ENCODE measurements at regions not wholly inside any gene's neighbourhood (a gene's known extent, or its start where the extent isn't known, plus 50 kb on each side); places are given as distances from the start of the nearest gene placed in this dataset.

DNA sequence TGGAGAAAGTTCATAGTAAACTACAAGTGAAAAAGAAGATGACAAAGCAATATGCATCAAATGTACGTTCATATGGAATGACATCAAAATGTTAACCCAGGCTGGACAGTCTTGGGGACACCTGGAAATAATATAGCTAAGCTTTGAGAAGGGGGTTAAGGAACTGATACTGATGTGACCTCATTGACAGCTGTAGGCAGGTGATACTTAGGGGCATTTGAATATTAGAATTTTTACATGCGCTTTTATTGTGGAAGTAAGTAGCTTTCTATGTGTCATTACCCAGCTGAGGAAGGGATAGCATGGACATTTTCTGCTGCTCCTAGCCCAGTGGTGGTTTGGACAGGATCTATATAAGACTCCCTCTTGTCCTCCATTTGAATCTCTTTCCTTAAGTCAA lies 299.7 kb downstream of the CWC27 start:
- DNase-seq = no peak

GRCh38 chr5:65070026-65070425 lies 301.3 kb downstream of the CWC27 start:
- DNase-seq = no peak

GRCh38 chr5:65072850-65073249 lies 304.1 kb downstream of the CWC27 start:
- DNase-seq = peak; percentile 22

- no peak for DNase-seq
Measured at GRCh38 chr5:65073250-65073661, 304.5 kb downstream of the CWC27 start.

GRCh38 chr5:65075623-65076250 lies 307.0 kb downstream of the CWC27 start:
- no peak for DNase-seq

GRCh38 chr5:65076251-65076869 lies 307.6 kb downstream of the CWC27 start:
- DNase-seq = no peak

- DNase-seq = no peak
Measured at GRCh38 chr5:65077653-65078052, 308.9 kb downstream of the CWC27 start.

DNA sequence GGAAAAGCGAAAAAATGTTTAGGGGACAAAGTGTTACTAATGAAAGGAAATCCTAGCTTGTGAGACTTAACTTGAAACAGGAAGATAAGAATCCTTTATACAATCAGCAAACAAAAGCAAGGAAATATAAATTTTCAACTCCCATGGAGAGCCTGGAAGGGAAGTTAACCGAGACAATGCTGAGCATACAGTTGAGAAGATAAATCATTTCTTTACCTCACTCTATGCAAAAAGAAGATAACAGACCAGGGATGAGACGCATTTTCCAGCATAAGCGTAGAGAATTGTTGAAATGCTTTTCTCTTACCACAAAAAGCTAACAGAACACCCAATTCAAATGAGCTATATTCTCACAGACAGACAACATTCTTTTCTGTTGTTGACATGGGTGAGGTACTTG lies 309.6 kb downstream of the CWC27 start:
- DNase-seq = no peak

- DNase-seq = no peak
Measured at GRCh38 chr5:65081071-65081470, 312.3 kb downstream of the CWC27 start.

DNA sequence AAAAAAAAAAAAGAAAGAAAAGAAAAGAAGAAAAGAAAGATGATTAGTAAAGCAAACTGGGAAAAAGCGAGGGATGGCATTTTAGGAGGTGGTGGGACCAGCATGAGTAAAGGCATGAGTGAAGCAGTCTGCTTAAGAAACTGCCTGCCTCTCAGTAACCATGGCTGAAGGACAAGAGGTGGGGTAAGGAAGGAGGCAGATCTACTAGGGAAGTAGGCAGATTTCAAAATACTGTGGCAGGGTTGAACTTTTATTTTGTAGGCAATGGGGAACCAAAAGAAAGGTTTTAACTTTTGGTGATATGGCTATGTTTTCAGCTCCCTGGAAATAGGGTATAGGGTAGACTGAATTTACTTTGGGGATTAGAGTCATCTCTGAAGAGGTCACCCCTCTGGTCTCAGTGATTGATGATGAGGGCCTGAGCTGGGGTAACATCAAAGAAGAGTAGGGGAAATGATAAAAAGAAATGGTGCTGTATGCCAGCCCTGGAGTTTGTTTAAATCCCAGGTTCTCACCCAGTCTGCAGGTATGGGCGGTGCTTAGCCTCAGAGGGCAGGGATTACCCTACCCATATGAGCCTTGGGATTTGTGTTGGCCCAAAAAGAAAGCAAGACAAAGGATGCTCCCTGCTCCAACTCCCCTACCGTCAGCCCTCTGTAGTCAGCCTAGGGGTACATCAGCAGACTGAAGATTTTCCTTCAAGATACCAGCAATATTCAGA lies 316.2 kb downstream of the CWC27 start:
- DNase-seq = no peak

DNA sequence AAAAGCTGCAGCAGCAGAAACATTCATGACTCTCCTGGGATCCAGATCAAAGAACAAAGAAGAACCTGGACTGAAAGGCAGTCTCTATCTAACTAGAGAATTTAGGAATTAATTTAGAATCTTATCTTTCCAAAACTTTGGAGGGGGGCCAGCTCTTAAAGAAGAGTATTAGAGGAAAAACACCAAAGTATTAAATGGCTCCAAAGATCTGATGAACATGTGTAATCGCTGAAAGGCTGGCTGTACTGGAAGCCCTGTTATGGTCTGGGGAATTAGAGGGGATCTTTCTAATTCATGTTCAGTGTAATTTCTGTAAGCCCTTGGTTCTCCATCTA lies 316.8 kb downstream of the CWC27 start:
- no peak for DNase-seq

DNA sequence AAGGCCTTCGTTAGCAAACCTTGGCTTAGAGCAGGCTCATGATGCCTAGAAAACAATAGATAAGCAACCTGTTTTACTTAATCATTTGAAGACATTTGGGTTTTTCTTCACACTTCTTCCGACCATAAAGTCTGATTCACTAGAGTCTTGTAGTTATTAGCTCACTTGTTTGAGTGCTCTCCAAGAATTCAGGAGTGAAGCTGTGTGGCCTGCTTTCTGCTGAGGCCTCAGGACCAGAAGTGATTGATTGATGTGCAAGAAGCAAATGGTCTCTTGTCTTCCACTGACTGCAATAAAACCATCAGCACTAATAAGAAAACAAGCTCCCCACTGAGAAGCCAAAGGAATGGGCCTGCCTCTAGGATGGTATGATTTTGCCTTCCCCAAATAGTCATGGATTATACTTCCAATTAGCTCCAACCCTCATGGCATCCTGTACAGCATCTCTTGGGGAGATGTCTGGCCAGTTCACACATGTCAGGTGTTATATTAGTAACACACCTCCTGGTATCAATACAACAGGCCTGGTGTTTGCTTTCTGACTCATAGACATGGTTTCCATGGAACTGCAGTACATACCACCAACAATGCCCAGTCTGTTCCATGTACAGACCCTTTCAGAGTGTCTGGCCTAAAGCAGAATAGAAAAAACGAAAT lies 317.6 kb downstream of the CWC27 start:
- peak; percentile 23 for DNase-seq

GRCh38 chr5:65087154-65087553 lies 318.4 kb downstream of the CWC27 start:
- DNase-seq = no peak

GRCh38 chr5:65094279-65094678 lies 325.5 kb downstream of the CWC27 start:
- no peak for DNase-seq

DNA sequence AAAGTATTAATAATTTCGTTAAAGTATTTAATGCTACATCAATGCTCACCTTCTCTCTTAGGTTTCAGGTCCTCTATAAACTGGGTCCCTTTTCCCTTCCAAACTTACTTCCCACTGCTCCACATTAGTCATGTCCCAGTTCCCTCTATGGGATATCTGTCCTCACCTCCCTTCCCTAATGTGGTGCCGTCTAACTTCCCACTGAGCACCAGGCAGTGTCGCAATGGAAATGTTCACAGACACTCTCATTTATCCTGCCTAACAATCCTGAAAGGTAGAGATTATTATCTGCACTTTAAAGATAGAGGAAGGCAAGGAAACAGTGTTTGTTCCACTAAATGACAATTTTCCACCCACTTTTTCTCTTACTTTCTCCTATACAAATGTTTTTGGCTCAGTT lies 329.7 kb downstream of the CWC27 start:
- DNase-seq = no peak
